ENCODE measurements at regions not wholly inside any gene's neighbourhood (a gene's known extent, or its start where the extent isn't known, plus 50 kb on each side); places are given as distances from the start of the nearest gene placed in this dataset.

DNA sequence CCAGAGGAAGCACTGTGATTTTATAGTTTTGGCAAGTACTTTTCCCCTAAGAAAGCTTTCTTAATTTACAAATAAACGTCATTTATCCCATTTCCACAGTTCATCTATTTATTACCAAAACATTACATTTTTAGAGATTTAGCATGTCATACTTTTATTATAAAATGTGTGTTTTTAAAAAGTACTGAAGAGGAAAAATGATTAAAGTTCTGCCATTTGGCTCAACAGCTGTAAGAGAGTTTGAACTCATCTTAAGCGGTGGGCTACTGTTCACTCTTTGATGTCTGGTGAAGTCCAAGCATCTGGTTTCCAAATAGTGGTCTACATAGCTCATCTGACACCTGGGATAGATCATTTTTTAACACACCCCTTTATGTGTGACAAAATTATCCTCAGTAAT is 51.3 kb upstream of the TANC1 start:
- TF ChIP-seq, protein P1, sequence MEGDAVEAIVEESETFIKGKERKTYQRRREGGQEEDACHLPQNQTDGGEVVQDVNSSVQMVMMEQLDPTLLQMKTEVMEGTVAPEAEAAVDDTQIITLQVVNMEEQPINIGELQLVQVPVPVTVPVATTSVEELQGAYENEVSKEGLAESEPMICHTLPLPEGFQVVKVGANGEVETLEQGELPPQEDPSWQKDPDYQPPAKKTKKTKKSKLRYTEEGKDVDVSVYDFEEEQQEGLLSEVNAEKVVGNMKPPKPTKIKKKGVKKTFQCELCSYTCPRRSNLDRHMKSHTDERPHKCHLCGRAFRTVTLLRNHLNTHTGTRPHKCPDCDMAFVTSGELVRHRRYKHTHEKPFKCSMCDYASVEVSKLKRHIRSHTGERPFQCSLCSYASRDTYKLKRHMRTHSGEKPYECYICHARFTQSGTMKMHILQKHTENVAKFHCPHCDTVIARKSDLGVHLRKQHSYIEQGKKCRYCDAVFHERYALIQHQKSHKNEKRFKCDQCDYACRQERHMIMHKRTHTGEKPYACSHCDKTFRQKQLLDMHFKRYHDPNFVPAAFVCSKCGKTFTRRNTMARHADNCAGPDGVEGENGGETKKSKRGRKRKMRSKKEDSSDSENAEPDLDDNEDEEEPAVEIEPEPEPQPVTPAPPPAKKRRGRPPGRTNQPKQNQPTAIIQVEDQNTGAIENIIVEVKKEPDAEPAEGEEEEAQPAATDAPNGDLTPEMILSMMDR (IDR thresholded peaks at IDR 0.05 in 4 of 5, conservative IDR thresholded peaks at IDR 0.05 in 1 of 5): no peak
- no peak for TF ChIP-seq POLR2A (IDR thresholded peaks at IDR 0.05)

All from gastrocnemius medialis (tissue), 4 donors.